A673 (cell line): ENCODE measurements at regions not wholly inside any gene's neighbourhood (a gene's known extent, or its start where the extent isn't known, plus 50 kb on each side); places are given as distances from the start of the nearest gene placed in this dataset.

Experiments used
- CTCF ChIP-seq: fragments of 300-800, 200-600 bp; sonication (generic); conservative IDR thresholded peaks from 2 replicates; pipeline ENCODE4 v1.5.1; 2017; ENCODE audit warnings: low read depth, mild to moderate bottlenecking, antibody characterized with exemption, low read length, moderate library complexity, mixed read lengths
- EZH2 ChIP-seq: fragments of 200-600 bp; sonication (generic); IDR thresholded peaks from 2 replicates; pipeline ENCODE4 v1.6.1; 2017; ENCODE audit warnings: borderline replicate concordance, low read depth, mild to moderate bottlenecking, mixed read lengths, antibody characterized with exemption, low read length; ENCODE audit not compliant: poor library complexity, severe bottlenecking

- TF ChIP-seq CTCF, result no peak
- no peak for TF ChIP-seq EZH2
Observed at GRCh38 chr2:23134726-23135125, 250.3 kb upstream of the KLHL29 start.
